Adipose tissue (tissue), 3 donors: ENCODE measurements at regions not wholly inside any gene's neighbourhood (a gene's known extent, or its start where the extent isn't known, plus 50 kb on each side); places are given as distances from the start of the nearest gene placed in this dataset.

Source experiments
- H3K27ac ChIP-seq: one replicate; pipeline ENCODE4 v1.5.1; 2013; ENCODE audit warnings: low read depth, low read length
- WGBS, 3 donors: extraction: QIAGEN DNeasy Blood & Tissue Kit; methylation state at CpG; one replicate each; pipeline ENCODE4 v1.1.7; 2013; 5-methylcytosine and 5-hydroxymethylcytosine counted together
- donor health status: healthy with polysubstance abuse.
- donor health status: Bipolar disorder and iron deficiency.
- donor health status: healthy.

DNA sequence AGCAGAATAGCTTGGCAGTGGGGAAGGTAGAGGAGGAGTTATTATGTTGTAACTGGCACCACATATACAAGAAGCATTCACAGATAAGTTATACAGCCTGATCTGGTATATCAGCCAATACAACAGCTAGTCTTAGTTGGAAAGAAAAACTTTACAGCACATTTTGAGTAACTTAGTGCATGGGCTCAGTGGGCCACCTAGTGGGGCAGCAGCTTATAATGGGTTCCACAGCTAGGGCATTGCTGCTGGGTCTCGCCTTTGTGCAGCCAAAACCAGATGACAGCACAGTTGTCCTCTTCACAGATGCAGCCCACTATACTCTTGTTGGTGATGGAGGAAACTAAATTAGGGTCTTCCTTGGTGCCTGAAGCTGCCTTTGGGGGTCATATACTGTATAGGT, 448.1 kb upstream of the RASGEF1B start:
- 94 to 100% (median 96%) methylated on average over 1 of the region's 1 CpG for WGBS, 3 donors
- H3K27ac ChIP-seq: no peak overlapping the region

DNA sequence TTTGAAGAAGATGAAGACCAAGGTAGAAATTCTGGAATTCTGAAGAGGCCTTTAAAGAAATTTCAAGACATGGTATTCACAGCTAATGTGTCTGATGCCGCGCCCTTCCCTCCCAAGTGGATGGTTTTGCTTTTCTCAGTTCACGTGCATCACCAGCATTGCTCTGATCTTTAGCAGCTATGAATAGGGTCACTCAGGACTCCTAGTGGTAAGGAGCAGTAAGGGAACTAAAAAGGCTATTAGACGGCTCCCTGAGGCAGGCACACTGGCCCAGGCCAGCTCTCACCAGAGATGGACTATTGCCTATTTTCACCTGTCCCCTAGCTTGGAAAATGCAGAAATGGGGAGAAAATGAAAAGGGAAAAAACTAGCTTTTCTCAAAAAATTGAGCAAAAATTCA, 447.5 kb upstream of the RASGEF1B start:
- H3K27ac ChIP-seq: no peak overlapping the region
- 56 to 69% (median 62%) methylated on average over 4 of the region's 4 CpGs for WGBS, 3 donors

DNA sequence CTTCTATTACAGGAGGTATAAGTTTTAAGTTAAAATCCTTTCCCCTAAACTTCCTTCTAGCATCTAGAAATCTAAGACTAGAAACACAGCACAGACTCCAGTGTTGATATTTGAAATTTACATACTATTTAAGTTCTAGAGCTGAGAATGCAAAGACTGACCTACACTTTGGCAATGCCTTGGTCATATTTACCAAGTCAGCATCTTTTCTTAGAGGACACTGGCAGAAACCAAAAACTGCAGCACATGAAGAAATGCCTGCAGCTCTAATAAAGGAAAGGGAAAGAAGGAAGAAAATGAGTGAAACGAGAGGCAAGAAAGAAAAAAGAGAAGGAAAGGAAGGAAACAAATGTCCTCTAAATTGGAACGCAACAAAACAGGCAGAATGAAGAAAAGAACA, 443.7 kb upstream of the RASGEF1B start:
- WGBS, 3 donors: 57 to 71% (median 70%) methylated on average over 2 of the region's 2 CpGs

DNA sequence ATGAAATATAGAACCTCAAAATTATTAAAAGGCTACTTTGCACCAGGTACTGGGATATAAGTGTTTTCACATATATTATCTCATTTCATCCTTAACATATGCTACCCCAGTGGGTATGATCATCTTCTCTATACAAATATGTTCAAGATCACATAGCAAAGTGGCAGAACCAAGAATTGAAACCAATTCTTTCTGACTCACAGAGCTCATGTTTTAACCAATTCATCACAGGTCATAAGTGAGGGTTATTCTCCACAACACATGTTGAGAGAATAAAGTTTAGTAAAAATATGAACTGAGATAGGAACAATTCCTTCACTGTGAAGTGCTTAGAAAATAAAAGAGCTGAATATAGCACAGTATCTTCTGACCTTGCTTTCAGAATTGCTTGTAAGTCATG, 442.9 kb upstream of the RASGEF1B start:
- H3K27ac ChIP-seq: no peak overlapping the region

More for the DNA sequence above, 443.7 kb upstream of the RASGEF1B start:
- no peak overlapping the region for H3K27ac ChIP-seq

DNA sequence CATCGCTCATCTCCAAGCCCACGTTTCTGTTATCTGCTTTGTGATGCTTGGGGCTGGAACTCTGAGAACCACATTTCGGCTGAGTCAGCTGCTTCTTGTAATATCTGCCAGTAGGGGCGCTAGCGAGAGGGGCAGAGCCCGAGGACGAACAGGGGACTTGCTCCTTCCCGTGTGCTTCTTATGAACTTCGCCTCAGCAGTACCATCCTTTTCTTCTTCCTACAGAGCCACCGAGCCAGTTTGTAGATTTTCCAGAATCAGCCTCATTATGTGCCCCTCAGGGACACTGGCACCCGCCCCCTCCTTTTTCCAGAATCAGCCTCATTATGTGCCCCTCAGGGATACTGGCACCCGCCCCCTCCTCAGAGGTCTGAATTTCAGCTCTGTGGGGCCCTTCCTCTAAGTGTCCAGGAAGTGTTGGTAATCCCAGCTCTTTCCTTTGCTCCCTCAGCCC, 441.7 kb upstream of the RASGEF1B start:
- H3K27ac ChIP-seq: no peak overlapping the region
- WGBS, 3 donors: 26 to 30% (median 26%) methylated on average over 12 of the region's 12 CpGs

DNA sequence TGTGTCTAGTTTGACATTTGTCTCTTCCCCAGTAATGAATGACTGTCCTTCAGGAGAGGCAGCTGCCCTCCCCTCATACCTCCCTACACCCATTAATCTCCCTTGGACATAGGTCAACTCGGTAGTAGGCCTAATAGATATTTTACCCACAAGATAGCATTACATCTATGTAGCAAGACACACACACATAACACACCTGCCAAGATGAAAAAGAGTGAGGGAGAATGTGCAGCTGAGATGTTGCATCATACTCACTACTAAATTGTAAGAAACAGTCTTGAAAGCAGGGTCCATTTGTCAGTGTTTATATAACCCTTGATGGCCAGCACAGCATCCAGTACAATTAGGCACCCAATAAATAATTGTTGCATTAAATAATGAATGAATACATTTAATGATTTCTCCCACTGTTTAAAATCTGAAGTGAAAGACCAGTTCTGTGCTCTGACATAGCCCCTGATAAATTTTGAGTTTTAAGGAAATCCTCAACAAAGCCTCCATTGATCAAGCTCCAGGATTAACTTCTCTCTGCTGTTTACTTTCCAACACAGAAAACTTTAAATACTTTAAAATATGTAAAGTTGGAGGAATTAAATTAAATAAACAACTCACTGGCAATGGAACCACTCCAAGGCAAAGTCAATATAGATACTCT, 440.8 kb upstream of the RASGEF1B start:
- WGBS, 3 donors: 19 to 83% (median 68%) methylated on average over 1 of the region's 1 CpG
- H3K27ac ChIP-seq: no peak overlapping the region

DNA sequence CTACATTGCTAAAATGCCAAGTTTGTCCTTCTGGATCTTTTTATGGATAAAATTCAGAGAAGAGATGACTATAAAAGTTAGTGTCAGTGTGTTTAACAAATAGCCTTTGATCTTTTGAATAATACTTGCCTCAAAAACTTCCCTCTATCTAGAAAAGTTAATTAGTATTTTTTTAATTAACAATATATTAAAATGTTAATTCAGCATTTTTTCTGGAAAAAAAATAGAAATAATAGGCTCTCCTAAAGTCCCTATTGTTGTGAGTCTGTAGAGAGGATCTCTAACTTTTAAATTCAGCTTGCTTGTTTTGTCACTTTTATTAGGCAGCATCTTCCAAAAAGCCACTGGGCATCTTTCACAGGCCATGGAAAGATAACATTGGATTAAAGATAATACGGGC, 435.2 kb upstream of the RASGEF1B start:
- 87 to 90% (median 88%) methylated on average over 1 of the region's 1 CpG for WGBS, 3 donors
- H3K27ac ChIP-seq: no peak overlapping the region

DNA sequence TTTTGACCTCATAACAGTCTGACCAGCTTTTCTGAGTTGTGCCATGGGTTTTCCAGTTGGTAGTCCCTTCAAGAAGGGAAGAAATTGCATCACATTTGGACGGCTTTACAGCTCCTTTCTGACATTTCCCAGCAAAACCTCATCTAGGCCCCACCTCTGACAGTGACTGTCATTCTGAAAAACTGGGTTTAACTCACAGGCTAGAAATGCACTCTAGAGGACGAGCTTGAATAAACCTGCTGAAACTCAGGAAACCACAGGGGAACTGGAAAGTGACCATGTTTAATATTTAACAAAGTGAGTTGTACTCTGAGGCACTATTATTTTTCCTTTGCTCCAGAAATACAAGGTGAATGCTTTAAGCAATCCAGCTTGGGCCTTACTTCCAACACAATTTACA, 434.3 kb upstream of the RASGEF1B start:
- H3K27ac ChIP-seq: no peak overlapping the region
- WGBS, 3 donors: 27 to 54% (median 38%) methylated on average over 2 of the region's 2 CpGs

DNA sequence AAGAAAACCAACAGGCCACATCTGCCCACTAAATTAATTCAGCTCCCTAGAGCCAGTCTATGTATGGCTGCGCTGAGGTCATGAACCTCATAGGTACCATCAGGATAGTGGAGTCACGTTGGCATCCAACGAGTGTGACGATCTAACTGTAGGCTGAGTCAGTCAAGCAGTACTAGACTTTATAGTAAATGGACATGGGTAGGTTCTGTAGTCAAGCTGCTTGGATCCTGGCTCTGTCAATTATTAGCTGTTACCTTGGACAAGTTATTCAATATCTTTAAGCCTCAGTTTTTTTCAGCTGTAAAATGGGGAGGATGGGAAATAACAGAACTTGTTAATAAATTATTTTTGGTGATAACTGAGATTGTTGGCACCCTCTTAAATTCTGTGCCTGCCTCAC, 432.4 kb upstream of the RASGEF1B start:
- WGBS, 3 donors: 88 to 99% (median 96%) methylated on average over 4 of the region's 4 CpGs

DNA sequence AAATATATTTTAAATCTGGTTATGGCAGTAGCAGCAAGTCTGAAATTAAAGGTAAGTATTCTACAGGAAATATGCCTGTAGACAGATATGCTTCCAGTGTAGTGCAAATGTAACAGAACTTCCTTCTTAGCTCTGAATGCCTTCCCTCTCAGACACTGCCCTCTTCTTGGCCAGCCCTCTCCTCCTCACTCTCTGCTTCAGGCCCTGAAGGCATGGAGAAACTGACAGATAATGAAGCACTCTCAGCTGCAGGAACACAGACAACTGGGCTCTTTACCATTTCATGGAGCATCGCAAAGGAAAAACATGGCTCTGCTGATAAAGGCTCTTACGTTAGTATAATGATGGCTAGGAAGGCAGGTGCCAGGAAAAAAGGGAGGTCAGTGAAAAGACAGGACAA, 431.5 kb upstream of the RASGEF1B start:
- H3K27ac ChIP-seq: no peak overlapping the region
- WGBS, 3 donors: 82 to 86% (median 84%) methylated on average over 2 of the region's 2 CpGs

More for the DNA sequence above, 432.4 kb upstream of the RASGEF1B start:
- H3K27ac ChIP-seq: no peak overlapping the region

DNA sequence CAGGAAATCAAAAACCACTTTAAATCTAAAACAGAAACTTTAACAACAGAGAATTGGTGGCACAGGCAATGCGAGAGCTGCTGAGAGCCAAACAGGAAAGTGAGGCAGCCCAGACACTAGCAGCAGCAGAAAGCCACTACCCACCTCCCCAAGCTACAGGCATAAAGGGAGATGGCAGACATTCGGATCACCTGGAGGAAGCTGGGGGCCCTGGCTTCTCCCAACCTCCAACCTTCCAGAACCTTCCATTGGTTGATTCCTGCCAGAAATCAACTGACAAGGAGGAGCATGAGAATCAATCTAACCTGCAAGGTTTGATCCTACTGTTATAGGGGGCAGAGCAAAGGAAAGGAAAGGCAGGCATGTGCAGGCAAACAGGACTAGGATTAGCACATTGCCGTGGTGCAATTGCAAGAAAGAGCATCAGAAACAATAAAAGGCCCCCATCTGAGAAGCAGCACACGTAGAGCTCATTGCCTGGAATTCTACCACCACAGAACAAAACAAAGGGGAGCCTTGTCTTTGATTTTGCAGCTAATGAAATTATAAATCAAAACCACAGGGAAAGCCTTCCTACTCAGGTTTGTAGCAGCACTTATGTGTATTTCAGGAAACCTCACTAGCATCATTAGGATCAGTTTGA, 427.3 kb upstream of the RASGEF1B start:
- H3K27ac ChIP-seq: no peak overlapping the region
- 51 to 87% (median 71%) methylated on average over 4 of the region's 4 CpGs for WGBS, 3 donors

DNA sequence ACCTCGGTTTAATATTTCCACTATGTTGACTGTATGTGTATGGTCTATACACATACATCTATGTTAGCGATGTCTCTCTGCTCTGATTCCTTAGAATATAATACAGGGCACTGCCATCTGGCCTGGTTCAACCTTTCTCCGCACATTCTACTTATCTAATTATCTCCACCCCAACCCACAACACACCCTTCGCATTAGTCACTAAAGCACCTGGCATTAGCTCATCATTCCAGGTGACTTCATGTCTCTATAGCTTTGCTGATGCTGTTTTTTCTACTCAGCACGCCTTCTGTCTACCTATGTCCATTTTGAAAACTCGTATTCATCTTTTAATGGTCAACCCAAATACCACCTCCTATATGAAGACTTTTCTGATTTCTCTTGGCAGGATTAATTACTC, 425.2 kb upstream of the RASGEF1B start:
- 84 to 93% (median 90%) methylated on average over 6 of the region's 6 CpGs for WGBS, 3 donors
- H3K27ac ChIP-seq: no peak overlapping the region

DNA sequence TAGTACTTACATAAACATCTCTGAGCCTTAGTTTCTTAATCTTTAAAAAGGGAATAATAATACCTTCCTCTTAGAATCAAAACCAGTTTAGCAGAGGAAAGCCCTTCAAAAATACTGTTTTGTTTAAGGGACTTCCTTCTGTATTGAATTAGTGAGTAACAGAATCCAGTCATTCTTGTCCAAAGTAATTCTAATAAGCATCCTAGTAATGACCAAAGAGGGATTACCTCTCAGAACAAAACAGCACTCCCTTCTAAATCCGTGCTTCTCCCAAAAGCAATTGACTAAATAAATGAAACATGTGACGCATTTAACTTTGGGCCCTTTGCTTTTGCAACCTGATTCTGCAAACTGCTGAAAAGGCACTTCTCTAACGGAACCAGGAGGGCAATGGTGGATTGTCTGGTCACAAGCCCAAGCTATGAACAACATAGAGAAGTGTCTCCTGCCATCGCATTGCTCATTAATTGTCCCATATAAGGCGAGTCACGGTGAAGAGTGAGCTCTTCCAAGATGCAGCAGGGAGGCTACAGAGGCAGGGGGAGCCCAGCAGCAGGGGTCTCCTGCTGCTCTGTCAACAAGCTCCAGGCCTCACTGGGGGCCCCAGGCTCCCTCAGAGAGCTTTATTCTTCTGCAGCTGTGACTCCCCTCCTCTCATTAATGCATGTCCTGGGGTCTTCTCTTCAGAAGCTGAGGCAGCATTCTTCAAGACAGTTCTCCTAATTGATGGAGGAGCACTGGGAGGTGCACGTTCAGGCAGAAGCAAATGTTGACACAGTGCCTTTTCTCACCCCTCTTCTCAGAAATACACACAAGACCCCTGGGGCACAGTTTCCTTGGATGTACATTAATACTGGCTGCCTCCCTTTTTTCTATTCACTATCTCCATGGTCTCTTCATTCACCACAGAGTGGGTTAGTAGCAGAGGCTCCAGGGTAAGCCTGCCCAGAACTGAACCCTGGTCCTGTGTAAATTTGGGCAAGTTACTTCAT, 419.6 kb upstream of the RASGEF1B start:
- 36 to 71% (median 64%) methylated on average over 7 of the region's 7 CpGs for WGBS, 3 donors
- no peak overlapping the region for H3K27ac ChIP-seq

DNA sequence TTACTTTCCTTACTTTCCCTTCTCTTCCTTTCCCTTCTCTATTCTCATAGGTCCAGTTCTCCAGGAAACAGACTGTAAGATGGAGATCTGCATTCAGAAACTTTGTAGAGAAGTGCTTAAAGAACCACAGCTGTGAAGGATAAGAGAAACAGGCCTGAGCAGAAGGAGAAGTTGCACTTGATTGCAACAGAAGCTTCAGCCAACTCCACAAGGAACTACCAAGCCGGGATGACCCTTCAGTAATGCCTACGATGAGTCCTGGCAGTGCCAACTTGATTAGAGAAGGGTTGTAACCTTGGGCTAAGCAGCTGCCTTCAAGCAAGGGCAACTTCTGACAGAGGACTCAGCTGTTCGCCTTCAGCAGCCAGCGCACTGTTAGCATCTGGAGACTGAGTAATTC, 413.3 kb upstream of the RASGEF1B start:
- no peak overlapping the region for H3K27ac ChIP-seq
- 62 to 86% (median 80%) methylated on average over 4 of the region's 4 CpGs for WGBS, 3 donors

DNA sequence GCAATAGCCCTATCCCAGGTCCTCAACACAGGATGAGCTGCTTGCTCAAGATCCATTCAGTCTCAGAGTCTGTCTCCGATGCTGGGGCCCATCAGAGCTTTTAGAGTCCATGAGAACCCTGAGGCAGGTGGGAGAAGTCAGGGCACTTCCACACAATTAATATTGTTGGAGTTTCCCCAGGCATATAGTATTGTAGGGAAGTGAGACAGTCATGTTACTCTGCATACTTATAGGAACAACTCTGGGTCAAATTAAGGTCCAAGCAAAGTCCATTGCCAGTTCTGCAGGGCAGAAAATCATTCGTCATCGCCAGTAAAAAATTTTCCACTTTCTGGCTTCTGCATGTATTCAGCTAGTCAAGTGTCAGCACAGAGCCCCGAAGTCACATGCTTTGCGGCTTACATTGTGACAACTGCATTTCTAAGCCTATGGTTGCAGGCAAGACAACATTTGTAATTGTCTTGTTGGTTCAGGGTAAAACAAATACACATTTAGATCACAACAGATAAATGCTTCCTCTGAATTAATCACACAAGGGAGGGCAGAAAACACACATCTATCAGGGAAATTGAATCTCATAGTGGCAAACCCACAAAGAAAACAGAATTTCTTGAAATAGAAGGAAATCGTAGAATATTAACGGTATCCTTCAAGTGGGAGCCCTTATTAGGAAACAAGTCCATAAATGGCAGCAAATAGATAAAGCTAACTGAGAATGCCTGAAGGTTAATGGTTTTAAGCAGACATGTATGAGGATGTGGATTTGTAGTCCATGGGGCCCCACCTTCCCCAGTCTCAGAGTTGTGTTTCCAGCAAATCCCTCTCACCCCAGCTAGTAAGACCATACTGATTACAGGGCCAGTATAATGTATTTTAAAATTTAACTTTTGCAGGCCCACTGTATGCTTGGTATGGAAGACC, 412.1 kb upstream of the RASGEF1B start:
- WGBS, 3 donors: 73 to 88% (median 74%) methylated on average over 7 of the region's 7 CpGs
- no peak overlapping the region for H3K27ac ChIP-seq

DNA sequence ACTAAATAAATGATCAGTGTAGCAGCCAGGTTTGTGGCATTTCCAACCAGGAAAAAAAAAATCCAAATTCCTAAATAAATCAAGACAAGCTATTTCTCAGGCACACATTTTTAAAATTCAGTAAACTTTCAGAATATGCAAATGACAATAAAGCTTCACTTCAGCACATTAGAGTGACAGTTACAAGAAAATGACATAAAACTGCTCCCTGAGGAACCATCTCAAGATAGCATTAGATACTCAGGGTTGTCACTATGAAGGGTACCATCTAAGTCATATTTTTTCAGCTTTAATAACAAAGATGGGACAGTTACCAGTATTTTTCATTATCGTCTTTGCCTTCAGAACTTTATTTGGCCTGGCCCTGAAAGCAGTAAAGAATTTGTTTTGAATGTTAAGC, 411.3 kb upstream of the RASGEF1B start:
- H3K27ac ChIP-seq: no peak overlapping the region

DNA sequence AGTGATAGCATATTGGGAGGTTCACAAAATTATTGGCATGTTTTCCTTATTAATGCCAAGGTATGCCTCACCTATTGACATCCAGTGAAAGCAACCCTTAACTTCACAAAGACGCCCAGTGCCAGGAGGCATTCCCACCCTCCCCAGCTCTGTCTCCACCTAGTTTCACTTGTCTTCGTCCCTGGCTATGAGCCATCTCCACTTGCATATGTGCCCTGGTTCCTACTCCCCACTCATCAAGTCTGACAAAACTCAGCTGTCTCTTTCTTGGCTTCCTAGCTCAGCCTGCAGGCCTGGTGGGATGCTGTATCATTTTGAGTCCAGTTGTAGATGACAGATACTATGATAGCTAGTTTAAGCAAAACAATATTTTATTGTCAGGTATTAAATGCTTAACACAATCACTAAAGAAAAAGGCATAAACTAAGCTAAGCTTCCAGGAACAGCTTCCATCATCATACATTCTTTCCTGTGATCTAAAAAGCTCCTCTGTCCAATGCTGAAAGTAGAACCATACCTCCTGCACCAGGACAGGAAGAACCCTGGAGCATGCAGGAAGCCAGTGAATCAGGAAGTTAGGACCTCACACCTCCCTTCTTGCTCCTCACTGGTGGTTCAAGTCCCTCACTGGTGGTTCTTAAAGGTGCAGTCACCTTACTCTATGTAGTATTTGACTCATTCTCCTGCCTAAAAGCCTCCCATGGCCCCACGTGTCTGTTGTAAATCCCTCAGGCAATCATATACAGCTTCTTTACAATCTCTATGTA, 410.3 kb upstream of the RASGEF1B start:
- 55 to 66% (median 63%) methylated on average over 3 of the region's 3 CpGs for WGBS, 3 donors
- no peak overlapping the region for H3K27ac ChIP-seq

More for the DNA sequence above, 411.3 kb upstream of the RASGEF1B start:
- WGBS, 3 donors: 64 to 97% (median 93%) methylated on average over 1 of the region's 1 CpG
